Loucy (cell line): ENCODE measurements at regions not wholly inside any gene's neighbourhood (a gene's known extent, or its start where the extent isn't known, plus 50 kb on each side); places are given as distances from the start of the nearest gene placed in this dataset.

Experiments used
- H2AFZ ChIP-seq: fragments of 200-600 bp; sonication (generic); 2 replicates; pipeline ENCODE4 v1.6.0; 2016; ENCODE audit warnings: antibody characterized with exemption, mild to moderate bottlenecking, low read length, moderate library complexity
- H3F3A ChIP-seq: fragments of 200-600 bp; 2 replicates; pipeline ENCODE4 v1.6.0; 2016; ENCODE audit warnings: antibody characterized with exemption, low read depth, mild to moderate bottlenecking
- H3K27me3 ChIP-seq: fragments of 200-600 bp; sonication (generic); 2 replicates; pipeline ENCODE4 v1.6.1; 2014; ENCODE audit warnings: low read length, mild to moderate bottlenecking; ENCODE audit not compliant: insufficient read depth, poor library complexity, severe bottlenecking
- H3K36me3 ChIP-seq: fragments of 200-600 bp; sonication (generic); 2 replicates; pipeline ENCODE4 v1.6.1; 2016; ENCODE audit warnings: low read length; ENCODE audit not compliant: insufficient read depth
- H3K4me1 ChIP-seq: fragments of 200-600 bp; sonication (generic); 2 replicates; pipeline ENCODE4 v1.5.1; 2014; ENCODE audit warnings: low read length, mild to moderate bottlenecking; ENCODE audit not compliant: insufficient read depth, poor library complexity, severe bottlenecking
- H3K4me2 ChIP-seq: fragments of 200-600 bp; sonication (generic); 2 replicates; pipeline ENCODE4 v1.6.0; 2014; ENCODE audit warnings: antibody characterized with exemption, low read length, low read depth, mild to moderate bottlenecking; ENCODE audit not compliant: poor library complexity, severe bottlenecking
- H3K4me3 ChIP-seq: fragments of 200-600 bp; sonication (generic); 2 replicates; pipeline ENCODE4 v1.5.1; 2014; ENCODE audit warnings: low read length, mild to moderate bottlenecking, mixed read lengths; ENCODE audit not compliant: poor library complexity, severe bottlenecking
- H3K79me2 ChIP-seq: fragments of 200-600 bp; sonication (generic); 2 replicates; pipeline ENCODE4 v1.6.1; 2014; ENCODE audit warnings: low read length; ENCODE audit not compliant: insufficient read depth
- H3K9ac ChIP-seq: fragments of 200-600 bp; sonication (generic); 2 replicates; pipeline ENCODE4 v1.6.0; 2014; ENCODE audit warnings: mild to moderate bottlenecking, low read depth, low read length, moderate library complexity; ENCODE audit not compliant: poor library complexity, severe bottlenecking
- H3K9me2 ChIP-seq: fragments of 200-600 bp; sonication (generic); replicated peaks from 2 replicates; pipeline ENCODE4 v1.6.1; 2016; ENCODE audit warnings: low read depth, low read length, mixed read lengths
- H3K9me3 ChIP-seq: fragments of 200-600 bp; sonication (generic); 2 replicates; pipeline ENCODE4 v1.6.1; 2014; ENCODE audit warnings: mild to moderate bottlenecking, antibody characterized with exemption, low read length, low read depth; ENCODE audit not compliant: insufficient read depth
- H4K20me1 ChIP-seq: fragments of 200-600 bp; sonication (generic); 2 replicates; pipeline ENCODE4 v1.6.0; 2014; ENCODE audit warnings: antibody characterized with exemption, low read length, mild to moderate bottlenecking; ENCODE audit not compliant: insufficient read depth, poor library complexity, severe bottlenecking
- CTCF ChIP-seq: fragments of 200-600 bp; sonication (generic); conservative IDR thresholded peaks from 2 replicates; pipeline ENCODE4 v1.5.1; 2014; ENCODE audit warnings: mild to moderate bottlenecking, antibody characterized with exemption, low read length
- EZH2phosphoT487 ChIP-seq: fragments of 200-600 bp; IDR thresholded peaks from 2 replicates; pipeline ENCODE4 v1.6.1; 2018; ENCODE audit warnings: antibody characterized with exemption, mild to moderate bottlenecking, moderate library complexity, borderline replicate concordance

GRCh38 chr20:41889126-41889843 lies 271.1 kb upstream of the CHD6 start:
- Histone ChIP-seq H2AFZ (no peak overlapping the region), H3K4me3 (no peak overlapping the region), H3K9me3 (no peaks in the 10 kb centered on the region), H3K4me2 (no peak overlapping the region), H3K9me2 (no peaks in the 10 kb centered on the region), H3K9ac (no peak overlapping the region), H3F3A (no peaks in the 10 kb centered on the region), H3K79me2 (no peaks in the 10 kb centered on the region), H3K4me1 (no peaks in the 10 kb centered on the region), H3K27me3 (no peaks in the 10 kb centered on the region), H4K20me1 (no peaks in the 10 kb centered on the region), H3K36me3 (no peaks in the 10 kb centered on the region)
- TF ChIP-seq EZH2phosphoT487 (no peak), CTCF (peak; percentile 57)

- Histone ChIP-seq H3K79me2 (no peaks in the 10 kb centered on the region), H2AFZ (no peak overlapping the region), H3K4me1 (no peaks in the 10 kb centered on the region), H3K36me3 (no peaks in the 10 kb centered on the region), H3K4me3 (no peak overlapping the region), H3K9me3 (no peaks in the 10 kb centered on the region), H4K20me1 (no peaks in the 10 kb centered on the region), H3K27me3 (no peaks in the 10 kb centered on the region), H3K4me2 (no peak overlapping the region), H3F3A (no peaks in the 10 kb centered on the region), H3K9ac (no peak overlapping the region), H3K9me2 (no peaks in the 10 kb centered on the region)
- TF ChIP-seq CTCF (no peak), EZH2phosphoT487 (no peak)
Observed at GRCh38 chr20:41888434-41888833, 270.3 kb upstream of the CHD6 start.

- no peaks in the 10 kb centered on the region for H3K9me3 ChIP-seq
- no peaks in the 10 kb centered on the region for H3K4me1 ChIP-seq
- H3F3A ChIP-seq, result no peaks in the 10 kb centered on the region
- H3K79me2 ChIP-seq, result no peaks in the 10 kb centered on the region
- H2AFZ ChIP-seq, result no peak overlapping the region
- H4K20me1 ChIP-seq, result no peaks in the 10 kb centered on the region
- H3K9ac ChIP-seq, result no peak overlapping the region
- H3K27me3 ChIP-seq, result no peaks in the 10 kb centered on the region
- TF ChIP-seq CTCF (no peak), EZH2phosphoT487 (no peak)
- no peaks in the 10 kb centered on the region for H3K36me3 ChIP-seq
- H3K9me2 ChIP-seq, result no peaks in the 10 kb centered on the region
- no peak overlapping the region for H3K4me2 ChIP-seq
- no peak overlapping the region for H3K4me3 ChIP-seq
Observed at GRCh38 chr20:41887500-41887899, 269.3 kb upstream of the CHD6 start.
